SH-SY5Y (cell line): ENCODE measurements at regions not wholly inside any gene's neighbourhood (a gene's known extent, or its start where the extent isn't known, plus 50 kb on each side); places are given as distances from the start of the nearest gene placed in this dataset.

Experiments used
- GATA2 ChIP-seq: IDR thresholded peaks from 2 replicates; pipeline ENCODE4 v1.6.1; 2011; ENCODE audit warnings: mild to moderate bottlenecking, low read depth, low read length
- GATA3 ChIP-seq: IDR thresholded peaks from 2 replicates; pipeline ENCODE4 v1.6.1; 2011; ENCODE audit warnings: low read depth, mild to moderate bottlenecking, low read length, moderate library complexity

- TF ChIP-seq GATA3 (no peak), GATA2 (no peak)
These were observed 160.3 kb downstream of the TMEM18 start for GRCh38 chr2:516944-517343.
